ENCODE measurements at regions not wholly inside any gene's neighbourhood (a gene's known extent, or its start where the extent isn't known, plus 50 kb on each side); places are given as distances from the start of the nearest gene placed in this dataset.

DNA sequence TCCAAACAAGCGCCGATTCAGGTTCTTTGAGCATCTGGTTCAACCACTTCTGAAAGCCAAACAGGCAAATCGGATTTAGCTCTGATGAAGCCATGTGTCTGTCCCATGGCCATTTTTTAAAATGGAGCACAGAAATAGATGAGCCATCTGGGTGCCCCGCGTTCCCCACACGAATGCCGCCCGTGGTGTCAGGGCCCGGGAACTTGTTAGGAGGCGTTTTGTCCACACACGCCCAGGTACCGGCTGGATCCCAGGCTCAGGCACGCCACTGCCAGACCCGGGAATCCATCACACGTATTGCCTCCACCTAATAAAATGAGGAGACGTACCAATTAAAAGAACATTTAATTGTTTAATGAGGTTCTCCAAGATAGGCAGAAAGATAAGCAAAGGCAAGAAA lies 374.4 kb upstream of the SALL3 start:
- TF ChIP-seq, protein P1, sequence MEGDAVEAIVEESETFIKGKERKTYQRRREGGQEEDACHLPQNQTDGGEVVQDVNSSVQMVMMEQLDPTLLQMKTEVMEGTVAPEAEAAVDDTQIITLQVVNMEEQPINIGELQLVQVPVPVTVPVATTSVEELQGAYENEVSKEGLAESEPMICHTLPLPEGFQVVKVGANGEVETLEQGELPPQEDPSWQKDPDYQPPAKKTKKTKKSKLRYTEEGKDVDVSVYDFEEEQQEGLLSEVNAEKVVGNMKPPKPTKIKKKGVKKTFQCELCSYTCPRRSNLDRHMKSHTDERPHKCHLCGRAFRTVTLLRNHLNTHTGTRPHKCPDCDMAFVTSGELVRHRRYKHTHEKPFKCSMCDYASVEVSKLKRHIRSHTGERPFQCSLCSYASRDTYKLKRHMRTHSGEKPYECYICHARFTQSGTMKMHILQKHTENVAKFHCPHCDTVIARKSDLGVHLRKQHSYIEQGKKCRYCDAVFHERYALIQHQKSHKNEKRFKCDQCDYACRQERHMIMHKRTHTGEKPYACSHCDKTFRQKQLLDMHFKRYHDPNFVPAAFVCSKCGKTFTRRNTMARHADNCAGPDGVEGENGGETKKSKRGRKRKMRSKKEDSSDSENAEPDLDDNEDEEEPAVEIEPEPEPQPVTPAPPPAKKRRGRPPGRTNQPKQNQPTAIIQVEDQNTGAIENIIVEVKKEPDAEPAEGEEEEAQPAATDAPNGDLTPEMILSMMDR (IDR thresholded peaks at IDR 0.05): no peak
- TF ChIP-seq POLR2A (IDR thresholded peaks at IDR 0.05): no peak
